PFSK-1 (cell line): ENCODE measurements at regions not wholly inside any gene's neighbourhood (a gene's known extent, or its start where the extent isn't known, plus 50 kb on each side); places are given as distances from the start of the nearest gene placed in this dataset.

Source experiments
- FOXP2 ChIP-seq: optimal IDR thresholded peaks from 2 replicates; pipeline ENCODE3; 2011; ENCODE audit warnings: borderline replicate concordance, control low read depth, inconsistent platforms; ENCODE audit not compliant: insufficient read depth; ENCODE audit errors: extremely low read length, extremely low read depth
- POLR2AphosphoS5 ChIP-seq: IDR thresholded peaks from 2 replicates; pipeline ENCODE4 v1.6.1; 2012; ENCODE audit warnings: low read depth, mild to moderate bottlenecking, control low read depth, low read length, moderate library complexity
- SIN3A ChIP-seq: IDR thresholded peaks from 2 replicates; pipeline ENCODE4 v1.6.1; 2012; ENCODE audit warnings: mild to moderate bottlenecking, low read length, moderate library complexity, borderline replicate concordance; ENCODE audit not compliant: insufficient read depth
- TAF1 ChIP-seq: IDR thresholded peaks from 2 replicates; pipeline ENCODE4 v1.6.1; 2012; ENCODE audit warnings: low read length, control low read depth, borderline replicate concordance; ENCODE audit not compliant: insufficient read depth

- TF ChIP-seq POLR2AphosphoS5: no peak
- TF ChIP-seq SIN3A: no peak
- TF ChIP-seq FOXP2: no peak
- no peak for TF ChIP-seq TAF1
Measured at GRCh38 chr4:131309628-131310027, 1839.5 kb upstream of the PCDH10 start.
